Kidney capillary endothelial cell (primary cell): ENCODE measurements at regions not wholly inside any gene's neighbourhood (a gene's known extent, or its start where the extent isn't known, plus 50 kb on each side); places are given as distances from the start of the nearest gene placed in this dataset.
"Not testable (repeated sequence)": the region's sequence is repeated elsewhere in the genome, so short reads cannot be mapped to it uniquely, and the experiment has no call there.

Source experiments
- DNase-seq: peaks from one replicate; pipeline ENCODE4 v3.0.0-alpha.2; 2018; ENCODE audit warnings: low spot score

DNA sequence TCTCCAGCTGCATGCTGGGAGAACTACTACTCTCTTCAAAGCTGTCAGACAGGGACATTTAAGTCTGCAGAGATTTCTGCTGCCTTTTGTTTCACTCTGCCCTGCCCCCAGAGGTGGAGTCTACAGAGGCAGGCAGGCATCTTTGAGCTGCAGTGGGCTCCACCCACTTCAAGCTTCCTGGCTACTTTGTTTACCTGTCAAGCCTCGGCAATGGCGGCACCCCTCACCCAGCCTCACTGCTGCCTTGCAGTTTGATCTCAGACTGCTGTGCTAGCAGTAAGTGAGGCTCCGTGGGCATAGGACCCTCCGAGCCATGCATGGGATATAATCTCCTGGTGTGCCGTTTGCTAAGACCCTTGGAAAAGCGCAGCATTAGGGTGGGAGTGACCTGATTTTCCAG is 61.7 kb downstream of the DMRTA1 start:
- DNase-seq, result not testable (repeated sequence)

DNA sequence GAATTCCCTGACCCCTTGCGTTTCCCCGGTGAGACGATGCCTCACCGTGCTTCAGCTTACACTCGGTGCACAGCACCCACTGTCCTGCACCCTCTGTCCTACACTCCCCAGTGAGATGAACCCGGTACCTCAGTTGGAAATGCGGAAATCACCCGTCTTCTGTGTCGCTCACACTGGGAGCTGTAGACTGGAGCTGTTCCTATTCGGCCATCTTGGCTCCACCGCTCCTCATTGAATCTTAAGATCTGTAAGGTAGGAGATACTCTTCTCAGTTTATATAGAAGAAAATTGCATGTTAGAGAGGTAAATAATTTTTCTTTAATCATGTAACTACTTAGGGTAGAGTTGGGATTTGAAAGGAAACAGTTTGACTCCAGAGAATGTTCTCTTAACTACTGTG is 62.2 kb downstream of the DMRTA1 start:
- DNase-seq, result no peak

DNA sequence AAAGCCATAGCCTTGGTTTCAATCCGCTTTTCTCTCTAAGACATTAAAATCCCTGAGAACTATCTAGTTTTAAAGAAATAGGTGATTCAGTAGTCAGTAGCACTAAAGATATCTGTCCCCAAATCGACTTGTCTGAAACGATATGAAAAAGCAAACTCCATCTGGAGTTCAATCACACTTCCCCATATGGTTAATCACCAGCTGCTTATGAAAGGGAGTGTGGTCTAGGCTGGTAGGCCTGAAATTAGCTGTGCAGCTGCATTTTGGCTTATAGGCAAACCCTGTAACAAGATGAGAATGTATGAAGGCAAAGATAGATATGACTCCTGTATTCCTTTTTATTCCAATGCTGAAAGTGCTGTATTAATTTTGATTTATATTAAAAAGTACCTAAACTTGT is 65.9 kb downstream of the DMRTA1 start:
- no peak for DNase-seq

DNA sequence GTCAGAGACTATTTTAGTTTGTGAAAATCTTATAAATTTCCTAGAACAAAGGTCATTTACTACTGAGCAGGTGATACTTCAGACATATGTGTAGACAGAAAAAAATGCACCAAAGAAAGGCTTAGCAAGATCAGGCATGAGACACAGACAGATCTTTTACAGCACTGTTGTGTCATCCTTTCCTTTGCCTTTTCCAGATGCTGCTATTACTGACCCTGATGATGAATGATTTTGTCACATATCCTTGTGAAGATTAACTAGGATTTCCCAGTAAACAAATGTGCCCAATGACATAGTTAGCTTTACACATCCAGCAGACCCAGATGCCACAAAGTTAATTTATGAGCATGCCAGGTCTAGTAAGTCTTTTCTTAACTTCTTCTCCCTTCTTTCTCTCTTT is 68.2 kb downstream of the DMRTA1 start:
- DNase-seq, result no peak

DNA sequence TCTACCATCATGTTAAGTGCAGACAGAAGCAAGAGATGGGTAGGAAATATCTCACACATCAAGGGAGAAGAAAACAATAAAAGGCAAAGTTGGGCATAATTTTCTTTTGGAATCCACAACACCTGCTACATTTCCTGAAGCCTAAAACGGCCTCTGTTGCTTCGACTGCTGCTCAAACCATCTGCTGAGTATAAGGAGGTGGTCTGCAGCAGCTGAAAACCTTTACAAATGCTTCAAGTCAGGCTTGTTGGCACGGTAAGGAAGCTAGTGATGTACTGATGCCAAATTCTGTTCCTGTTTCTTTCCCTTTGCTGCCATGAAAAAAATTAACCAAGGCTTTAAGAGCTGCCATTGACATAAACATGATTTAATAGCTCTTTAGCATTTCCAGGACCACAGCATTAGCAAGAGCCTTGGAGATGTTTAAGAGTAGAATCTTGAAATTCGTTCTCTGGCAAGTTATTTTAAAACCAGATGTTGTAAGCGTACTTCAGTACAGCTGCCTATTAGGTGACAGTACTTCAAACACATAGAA is 75.6 kb downstream of the DMRTA1 start:
- DNase-seq, result no peak

DNA sequence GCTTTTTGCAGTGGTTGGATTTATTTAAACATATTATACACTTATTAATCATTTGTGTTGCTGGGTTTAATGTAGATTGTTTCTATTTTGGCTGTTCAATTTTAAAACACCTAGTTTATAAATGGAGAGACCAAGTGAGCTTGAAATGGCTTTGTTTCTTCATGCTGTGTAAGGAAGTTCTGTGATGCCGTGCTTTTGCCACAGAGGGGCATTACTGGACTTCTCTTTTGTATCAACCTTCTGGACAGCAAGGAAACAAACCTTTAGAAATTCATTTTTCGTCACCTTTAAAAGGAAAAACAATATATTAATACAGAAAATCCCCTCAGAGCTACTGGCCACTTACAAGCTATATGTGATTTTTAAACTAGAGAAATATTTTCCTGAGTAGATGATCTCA is 81.9 kb downstream of the DMRTA1 start:
- no peak for DNase-seq

- no peak for DNase-seq
Measured at GRCh38 chr9:22529426-22530199, 83.0 kb downstream of the DMRTA1 start.

DNA sequence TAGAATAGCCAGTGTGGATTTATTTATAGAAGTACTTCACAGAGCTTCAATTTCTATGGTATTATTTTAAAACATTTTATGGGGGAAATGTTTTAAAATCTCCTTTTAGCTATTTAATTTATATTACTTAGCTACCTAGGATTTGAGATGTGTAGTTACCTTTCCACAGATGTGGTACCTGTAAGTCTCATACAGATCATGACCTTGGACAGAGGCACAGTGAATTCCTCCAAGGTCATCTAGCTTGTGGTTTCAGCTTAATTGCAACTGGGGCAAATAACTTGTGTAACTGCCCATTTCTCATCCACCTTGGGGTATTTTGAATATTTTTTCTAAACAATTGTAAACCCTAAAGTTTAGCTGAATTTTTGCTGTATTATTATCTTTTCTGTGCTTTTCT is 89.2 kb downstream of the DMRTA1 start:
- no peak for DNase-seq

DNA sequence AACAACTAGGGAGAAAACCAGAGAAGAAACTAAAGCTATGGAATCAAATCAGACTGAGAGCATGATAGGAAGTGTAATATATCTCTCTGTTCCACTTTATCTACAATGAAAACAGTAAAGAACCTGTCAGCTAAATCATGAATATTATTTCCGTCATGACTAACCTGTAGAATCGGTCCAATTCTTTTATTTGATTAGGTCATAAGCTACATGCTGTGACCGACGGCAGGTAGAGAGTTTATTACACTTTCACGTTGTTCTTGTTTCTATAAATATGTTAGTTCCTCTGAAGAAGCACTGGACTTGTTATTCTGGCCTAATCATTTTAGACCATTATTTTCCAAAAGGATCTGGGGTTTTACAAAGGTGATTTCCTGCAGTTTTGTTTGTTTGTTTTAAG is 91.1 kb downstream of the DMRTA1 start:
- DNase-seq, result no peak

- no peak for DNase-seq
Measured at GRCh38 chr9:22548625-22549024, 102.0 kb downstream of the DMRTA1 start.

- DNase-seq, result no peak
Measured at GRCh38 chr9:22574740-22575139, 128.1 kb downstream of the DMRTA1 start.

GRCh38 chr9:22580788-22581187 is 134.2 kb downstream of the DMRTA1 start:
- no peak for DNase-seq

GRCh38 chr9:22582221-22582620 is 135.6 kb downstream of the DMRTA1 start:
- DNase-seq, result no peak

- no peak for DNase-seq
Measured at GRCh38 chr9:22588918-22589317, 142.3 kb downstream of the DMRTA1 start.

- DNase-seq, result no peak
Measured at GRCh38 chr9:22590336-22591033, 143.9 kb downstream of the DMRTA1 start.

DNA sequence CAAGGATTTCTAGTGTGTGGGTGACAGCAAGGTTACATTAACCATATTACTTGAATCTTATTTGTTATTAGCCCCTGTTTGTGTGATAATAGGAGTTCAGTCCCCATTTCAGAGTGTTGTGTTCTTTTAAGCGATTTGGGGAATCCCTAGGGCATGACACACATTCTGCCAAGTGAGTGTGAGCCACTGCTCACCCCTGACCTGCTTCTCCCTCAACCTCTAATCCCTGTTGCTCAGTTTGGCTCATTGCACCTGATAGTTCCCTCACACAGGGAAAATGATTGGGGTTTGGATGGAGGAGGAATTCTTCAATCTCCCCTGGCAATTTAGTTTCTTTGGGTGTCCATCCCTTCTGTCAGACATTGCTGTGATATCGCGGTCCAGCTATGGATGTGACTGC is 149.2 kb downstream of the DMRTA1 start:
- DNase-seq, result no peak

DNA sequence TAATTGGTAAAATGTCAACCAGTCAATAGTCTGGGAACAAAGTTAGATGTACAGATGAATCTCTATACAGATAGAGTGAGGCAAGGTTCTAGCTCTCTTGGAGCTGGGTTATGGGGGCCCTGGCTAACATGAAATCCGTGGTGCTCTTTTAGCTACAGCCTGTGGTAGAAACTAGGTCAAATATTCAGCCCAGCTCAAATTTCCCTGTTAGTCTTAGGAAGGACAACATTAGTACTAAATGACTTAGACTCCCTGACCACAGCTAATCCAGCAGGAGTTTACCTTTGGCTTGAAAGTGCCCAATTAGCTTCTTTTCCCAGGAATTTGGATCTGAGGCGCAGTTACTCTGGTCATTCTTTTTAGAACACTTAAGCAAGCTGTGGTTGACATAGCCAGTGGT is 170.5 kb downstream of the DMRTA1 start:
- DNase-seq, result no peak

GRCh38 chr9:22622815-22623214 is 176.2 kb downstream of the DMRTA1 start:
- DNase-seq, result no peak

DNA sequence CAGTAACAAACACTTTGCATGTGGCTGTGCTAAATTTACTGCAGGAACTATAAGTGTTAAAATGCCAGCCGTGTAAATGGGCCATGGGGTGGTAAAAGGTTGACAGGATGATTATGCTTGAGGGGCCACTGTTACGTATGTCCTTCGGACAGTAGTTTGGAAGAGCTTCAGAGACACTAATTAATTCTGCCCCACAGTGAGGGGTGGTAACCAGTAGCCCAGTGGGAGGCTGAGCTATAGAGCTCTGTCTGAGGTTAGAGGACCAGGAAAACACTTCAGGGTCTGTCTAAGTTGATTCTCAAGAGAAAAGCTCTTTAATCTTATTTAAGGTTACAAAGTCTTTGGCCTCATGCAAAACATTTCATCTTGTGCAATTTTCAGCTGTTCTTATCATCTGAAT is 176.6 kb downstream of the DMRTA1 start:
- no peak for DNase-seq

DNA sequence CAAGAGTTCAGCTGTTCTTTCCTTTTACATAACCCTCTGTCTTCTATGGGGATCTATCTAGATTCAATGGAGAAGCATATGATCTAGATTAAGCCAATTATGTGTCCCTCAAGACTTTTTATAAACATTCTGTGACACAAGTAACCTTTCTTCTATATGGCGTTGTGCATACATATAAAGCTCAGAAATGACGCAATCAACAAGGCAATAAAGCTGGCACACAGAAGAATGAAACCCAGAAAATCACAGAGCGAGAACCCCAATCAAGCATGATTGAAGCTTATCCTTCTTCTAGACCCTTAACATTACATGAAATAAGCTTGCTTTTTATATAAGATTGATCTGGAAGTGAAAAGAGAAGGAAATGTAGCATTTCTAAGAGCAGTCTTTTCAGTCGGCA is 178.9 kb downstream of the DMRTA1 start:
- DNase-seq, result no peak

DNA sequence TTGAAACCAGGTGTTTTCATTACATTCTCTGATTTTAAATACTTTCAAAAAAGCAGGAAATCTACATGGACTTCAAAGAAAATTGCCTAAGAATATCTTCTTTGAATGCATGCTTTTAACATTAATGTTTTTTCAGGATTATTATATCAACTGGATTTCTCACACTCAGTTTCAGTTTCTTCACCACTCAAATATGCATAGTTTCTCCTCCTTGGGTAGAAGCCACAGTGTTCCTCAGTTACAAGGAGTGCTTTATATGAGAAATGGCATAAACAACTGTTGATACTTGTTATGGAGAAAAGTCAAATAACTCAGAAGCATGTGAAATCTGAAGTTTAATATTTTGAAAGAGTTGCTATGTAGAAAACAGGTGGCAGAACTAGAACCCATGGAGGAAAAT is 196.9 kb downstream of the DMRTA1 start:
- DNase-seq, result no peak

DNA sequence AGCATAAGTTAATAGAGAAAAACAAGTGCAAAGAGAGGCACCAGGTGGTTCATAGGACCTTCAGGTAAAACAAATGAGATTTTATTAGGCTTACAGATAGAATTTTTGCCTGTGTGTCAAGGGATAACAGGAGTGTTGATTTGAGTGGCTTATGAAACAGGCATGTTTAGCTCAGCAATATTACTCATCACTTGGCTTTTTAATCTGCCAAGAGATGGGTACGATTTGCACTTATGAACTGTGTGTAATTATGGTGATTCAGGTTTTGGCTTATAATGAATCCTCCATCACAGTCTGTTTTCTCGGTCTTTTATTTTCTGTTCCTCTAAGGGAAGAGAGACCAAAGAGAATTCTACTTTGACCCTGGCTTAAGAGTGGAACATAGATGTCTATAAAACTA is 199.3 kb downstream of the DMRTA1 start:
- DNase-seq, result no peak

DNA sequence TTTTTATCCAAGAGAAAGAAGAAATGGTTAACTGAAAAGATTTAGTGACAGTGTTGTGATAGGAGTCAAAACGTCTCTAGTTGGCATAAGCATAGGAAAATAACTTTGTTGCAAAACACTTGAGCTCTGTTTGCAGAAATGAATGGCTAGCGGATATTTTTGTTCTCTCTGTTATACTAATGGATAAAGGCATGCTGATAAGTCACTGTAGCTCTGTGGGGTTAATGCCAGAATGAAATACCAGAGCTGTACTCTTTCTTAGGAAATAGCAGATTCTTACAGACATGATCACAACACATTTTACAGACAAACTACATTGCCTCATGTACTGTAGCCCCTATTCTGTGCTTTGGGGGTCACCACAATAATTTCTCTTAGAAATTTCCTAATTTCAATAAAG is 202.8 kb downstream of the DMRTA1 start:
- no peak for DNase-seq

DNA sequence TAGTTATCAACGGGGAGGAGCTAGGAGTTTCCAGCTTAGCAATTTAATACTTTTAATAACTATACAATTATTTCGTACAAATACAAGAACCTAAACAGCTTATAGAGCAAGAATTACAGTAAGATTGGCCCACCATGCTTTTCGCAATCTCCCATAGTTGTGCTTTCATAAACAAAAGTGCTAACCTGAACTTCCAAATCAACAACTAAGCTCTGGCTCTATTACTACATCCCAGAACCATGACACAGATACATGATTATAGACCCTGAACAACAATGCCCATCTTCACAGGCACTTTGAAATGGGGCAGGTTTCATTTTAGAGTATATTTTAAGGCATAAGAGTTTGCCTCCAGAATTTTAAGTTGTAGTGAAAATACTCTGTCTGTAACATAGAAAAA is 203.5 kb downstream of the DMRTA1 start:
- no peak for DNase-seq
